Body of pancreas (tissue), 4 donors: ENCODE measurements at regions not wholly inside any gene's neighbourhood (a gene's known extent, or its start where the extent isn't known, plus 50 kb on each side); places are given as distances from the start of the nearest gene placed in this dataset.

ENCODE experiments used
- ATAC-seq: fragments of 150-250 bp; one replicate; pipeline ENCODE4 v1.9.1; 2016
- DNase-seq, 4 donors: peaks; one replicate each; pipeline ENCODE4 v3.0.0-alpha.2; 2019
- H3K27ac ChIP-seq, 4 donors: fragments of 200-600 bp; sonication (generic); 1 replicate in 3 of 4; 2 replicates in 1 of 4; pipeline versions ENCODE4 v1.5.1 to v1.6.1; 2016 to 2019; ENCODE audit warnings: mild to moderate bottlenecking in 1 of 4, mixed read lengths in 1 of 4, moderate library complexity in 1 of 4
- H3K27me3 ChIP-seq, 2 donors: fragments of 200-600 bp; sonication (generic); one replicate each; pipeline ENCODE4 v1.6.0; 2016; ENCODE audit warnings: mild to moderate bottlenecking in 1 of 2
- H3K36me3 ChIP-seq, 2 donors: fragments of 200-600 bp; sonication (generic); replicated peaks in 1 of 2; 2 replicates each; pipeline ENCODE4 v1.5.1; 2016; ENCODE audit warnings: low read depth in 2 of 2; ENCODE audit not compliant: insufficient read depth in 1 of 2
- H3K4me1 ChIP-seq: fragments of 200-600 bp; sonication (generic); one replicate; pipeline ENCODE4 v1.6.0; 2016
- H3K4me3 ChIP-seq, 2 donors: fragments of 200-600 bp; sonication (generic); 1 replicate in 1 of 2; 2 replicates in 1 of 2; pipeline ENCODE4 v1.5.1; 2016 to 2019
- H3K9me3 ChIP-seq, 3 donors: fragments of 200-600 bp; sonication (generic); 1 replicate in 2 of 3; 2 replicates in 1 of 3; pipeline ENCODE4 v1.5.1; 2016
- CTCF ChIP-seq, 7 experiments: fragments of 450-650 bp in 4 of 7; fragments of 200-600 bp in 3 of 7; sonication (generic) in 3 of 7; IDR thresholded peaks; one replicate each; pipeline ENCODE4 v1.5.1; 2016 to 2019; ENCODE audit warnings: antibody characterized with exemption in 7 of 7
- POLR2A ChIP-seq, 3 donors: fragments of 450-650 bp; IDR thresholded peaks; one replicate each; pipeline ENCODE4 v1.6.1; 2016; ENCODE audit warnings: antibody characterized with exemption in 3 of 3, mild to moderate bottlenecking in 2 of 3
- WGBS, 2 donors: methylation state at CpG; one replicate each; pipeline ENCODE4 v1.1.5; 2017; 5-methylcytosine and 5-hydroxymethylcytosine counted together
- intact Hi-C: fragments of 100-400 bp; cut with DNase I; formaldehyde crosslinking; loops from one replicate; pipeline ENCODE4 v1.15.1; 2023

GRCh38 chr6:125414507-125414906 lies 112.7 kb upstream of the HDDC2 start:
- Histone ChIP-seq H3K36me3 (no peaks in the 10 kb centered on the region), H3K27ac (no peak overlapping the region), H3K4me3 (no peak overlapping the region), H3K4me1 (no peaks in the 10 kb centered on the region), H3K27me3 (no peaks in the 10 kb centered on the region), H3K9me3 (peaks cover 0 to 4% (median 0%) of the 10 kb centered on the region in 3 donors)
- ATAC-seq = no peak
- WGBS, 2 donors = 61 to 71% methylated on average over 2 of the region's 2 CpGs
- TF ChIP-seq CTCF (IDR thresholded peaks at IDR 0.05) = no peak
- TF ChIP-seq POLR2A (IDR thresholded peaks at IDR 0.05) = no peak
- no peak for DNase-seq
- intact Hi-C loops = no loop called here

- H3K27me3 ChIP-seq = no peaks in the 10 kb centered on the region
- H3K36me3 ChIP-seq = no peaks in the 10 kb centered on the region
- ATAC-seq = no peak
- TF ChIP-seq POLR2A (IDR thresholded peaks at IDR 0.05) = no peak
- no peak for TF ChIP-seq CTCF (IDR thresholded peaks at IDR 0.05)
- H3K27ac ChIP-seq = no peak overlapping the region
- no peak for DNase-seq
- H3K4me1 ChIP-seq = no peaks in the 10 kb centered on the region
- peaks cover 0 to 4% (median 0%) of the 10 kb centered on the region in 3 donors for H3K9me3 ChIP-seq
- WGBS, 2 donors = 79 to 84% methylated on average over 1 of the region's 1 CpG
- H3K4me3 ChIP-seq = no peak overlapping the region
- intact Hi-C loops = no loop called here
Observed at GRCh38 chr6:125415913-125416312, 114.1 kb upstream of the HDDC2 start.

GRCh38 chr6:125421836-125422235 lies 120.1 kb upstream of the HDDC2 start:
- no peak overlapping the region for H3K4me3 ChIP-seq
- intact Hi-C loops = no loop called here
- TF ChIP-seq CTCF (IDR thresholded peaks at IDR 0.05) (no peak), POLR2A (IDR thresholded peaks at IDR 0.05) (no peak)
- no peaks in the 10 kb centered on the region for H3K27me3 ChIP-seq
- H3K9me3 ChIP-seq = no peaks in the 10 kb centered on the region
- ATAC-seq (no peak), DNase-seq (no peak)
- no peaks in the 10 kb centered on the region for H3K4me1 ChIP-seq
- H3K36me3 ChIP-seq = no peaks in the 10 kb centered on the region
- no peak overlapping the region for H3K27ac ChIP-seq
- WGBS, 2 donors = 24 to 26% methylated on average over 9 of the region's 9 CpGs

- Histone ChIP-seq H3K27me3 (no peaks in the 10 kb centered on the region), H3K27ac (no peak overlapping the region), H3K9me3 (no peaks in the 10 kb centered on the region), H3K4me3 (no peak overlapping the region), H3K36me3 (no peaks in the 10 kb centered on the region), H3K4me1 (no peaks in the 10 kb centered on the region)
- intact Hi-C loops = no loop called here
- TF ChIP-seq POLR2A (IDR thresholded peaks at IDR 0.05) (no peak), CTCF (IDR thresholded peaks at IDR 0.05) (no peak)
- ATAC-seq (no peak), DNase-seq (no peak)
- WGBS, 2 donors = 29 to 54% methylated on average over 2 of the region's 2 CpGs
Observed at GRCh38 chr6:125423047-125423446, 121.3 kb upstream of the HDDC2 start.

- Histone ChIP-seq H3K27me3 (no peaks in the 10 kb centered on the region), H3K27ac (no peak overlapping the region), H3K36me3 (no peaks in the 10 kb centered on the region), H3K4me1 (no peaks in the 10 kb centered on the region), H3K4me3 (no peak overlapping the region), H3K9me3 (no peaks in the 10 kb centered on the region)
- no peak for ATAC-seq
- TF ChIP-seq POLR2A (IDR thresholded peaks at IDR 0.05) (no peak), CTCF (IDR thresholded peaks at IDR 0.05) (no peak)
- DNase-seq = no peak
- intact Hi-C loops = no loop called here
Observed at GRCh38 chr6:125431971-125432370, 130.2 kb upstream of the HDDC2 start.
